ENCODE measurements at regions not wholly inside any gene's neighbourhood (a gene's known extent, or its start where the extent isn't known, plus 50 kb on each side); places are given as distances from the start of the nearest gene placed in this dataset.

GRCh38 chr2:39994151-39994550, 215.1 kb upstream of the THUMPD2 start:
- no peak for TF ChIP-seq EZH2 (IDR thresholded peaks at IDR 0.05; ENCODE audit: low read length, missing control alignments)
- no peak for TF ChIP-seq CTCF (conservative IDR thresholded peaks at IDR 0.05 in 1 of 2, IDR thresholded peaks at IDR 0.05 in 1 of 2; ENCODE audit: low read depth in 1 of 2, low read length in 2 of 2)

All from fibroblast of lung (primary cell).